Activated T-cell treated with anti-CD3 and anti-CD28 coated beads for 1 hour (primary cell): ENCODE measurements at regions not wholly inside any gene's neighbourhood (a gene's known extent, or its start where the extent isn't known, plus 50 kb on each side); places are given as distances from the start of the nearest gene placed in this dataset.
"Not testable (repeated sequence)": the region's sequence is repeated elsewhere in the genome, so short reads cannot be mapped to it uniquely, and the experiment has no call there.

Source experiments
- DNase-seq: peaks from one replicate; pipeline ENCODE4 v3.0.0-alpha.2; 2020; ENCODE audit warnings: low read depth

GRCh38 chr10:33067917-33068316 lies 109.9 kb upstream of the ITGB1 start:
- no peak for DNase-seq

GRCh38 chr10:33067481-33067880 lies 109.5 kb upstream of the ITGB1 start:
- DNase-seq = no peak

- DNase-seq = no peak
Observed at GRCh38 chr10:33066558-33067236, 108.7 kb upstream of the ITGB1 start.

GRCh38 chr10:33065111-33065510 lies 107.1 kb upstream of the ITGB1 start:
- no peak for DNase-seq

GRCh38 chr10:33064706-33065105 lies 106.7 kb upstream of the ITGB1 start:
- no peak for DNase-seq

GRCh38 chr10:33057620-33058019 lies 99.6 kb upstream of the ITGB1 start:
- no peak for DNase-seq

GRCh38 chr10:33056828-33057596 lies 99.0 kb upstream of the ITGB1 start:
- DNase-seq = no peak

- no peak for DNase-seq
Observed at GRCh38 chr10:33055625-33056024, 97.6 kb upstream of the ITGB1 start.

- DNase-seq = no peak
Observed at GRCh38 chr10:33052915-33053810, 95.1 kb upstream of the ITGB1 start.

GRCh38 chr10:33052263-33052875 lies 94.3 kb upstream of the ITGB1 start:
- no peak for DNase-seq

- not testable (repeated sequence) for DNase-seq
Observed at GRCh38 chr10:33049963-33050920, 92.2 kb upstream of the ITGB1 start.

GRCh38 chr10:33048223-33048622 lies 90.2 kb upstream of the ITGB1 start:
- DNase-seq = no peak

GRCh38 chr10:33047655-33048054 lies 89.6 kb upstream of the ITGB1 start:
- no peak for DNase-seq

GRCh38 chr10:33046792-33047191 lies 88.8 kb upstream of the ITGB1 start:
- no peak for DNase-seq

GRCh38 chr10:33045421-33045820 lies 87.4 kb upstream of the ITGB1 start:
- DNase-seq = no peak

GRCh38 chr10:33042565-33042964 lies 84.5 kb upstream of the ITGB1 start:
- no peak for DNase-seq

- no peak for DNase-seq
Observed at GRCh38 chr10:33041783-33042437, 83.9 kb upstream of the ITGB1 start.

- no peak for DNase-seq
Observed at GRCh38 chr10:33040436-33040835, 82.4 kb upstream of the ITGB1 start.

GRCh38 chr10:33039181-33039580 lies 81.2 kb upstream of the ITGB1 start:
- DNase-seq = no peak

GRCh38 chr10:33038672-33039071 lies 80.6 kb upstream of the ITGB1 start:
- no peak for DNase-seq
